Aorta (tissue), 5 donors: ENCODE measurements at regions not wholly inside any gene's neighbourhood (a gene's known extent, or its start where the extent isn't known, plus 50 kb on each side); places are given as distances from the start of the nearest gene placed in this dataset.
A peak's percentile ranks its signal among the peaks of the same experiment; 100 is the strongest.

ENCODE experiments used
- ATAC-seq: fragments of 200-7000 bp; cut with Tn5 transposase; one replicate; pipeline ENCODE4 v1.9.1; 2022; ENCODE audit warnings: moderate library complexity; ENCODE audit not compliant: low FRiP score
- DNase-seq, 2 donors: peaks; one replicate each; pipeline ENCODE4 v3.0.0-alpha.2; 2020
- H3K27ac ChIP-seq, 2 donors: one replicate each; pipeline ENCODE4 v1.5.1; 2013; ENCODE audit warnings: low read length in 2 of 2, mild to moderate bottlenecking in 2 of 2, moderate library complexity in 2 of 2, control low read depth in 1 of 2, inconsistent platforms in 1 of 2, low read depth in 1 of 2
- H3K27me3 ChIP-seq, 2 donors: one replicate each; pipeline ENCODE4 v1.6.1; 2013; ENCODE audit warnings: control low read depth in 1 of 2, low read length in 1 of 2, mild to moderate bottlenecking in 1 of 2, moderate library complexity in 1 of 2; ENCODE audit not compliant: insufficient read depth in 2 of 2, control insufficient read depth in 1 of 2
- H3K36me3 ChIP-seq, 2 donors: one replicate each; pipeline ENCODE4 v1.6.1; 2013; ENCODE audit warnings: control low read depth in 1 of 2, low read length in 1 of 2, mild to moderate bottlenecking in 1 of 2; ENCODE audit not compliant: insufficient read depth in 2 of 2, control insufficient read depth in 1 of 2
- H3K4me1 ChIP-seq, 2 donors: one replicate each; pipeline ENCODE4 v1.6.1; 2013; ENCODE audit warnings: low read length in 2 of 2, control low read depth in 1 of 2, mild to moderate bottlenecking in 1 of 2, moderate library complexity in 1 of 2; ENCODE audit not compliant: insufficient read depth in 2 of 2, control insufficient read depth in 1 of 2
- H3K4me3 ChIP-seq, 2 donors: one replicate each; pipeline ENCODE4 v1.5.1; 2013; ENCODE audit warnings: low read length in 2 of 2, control low read depth in 1 of 2, mild to moderate bottlenecking in 1 of 2
- H3K9me3 ChIP-seq: one replicate; pipeline ENCODE4 v1.6.1; 2013; ENCODE audit warnings: mild to moderate bottlenecking, low read length; ENCODE audit not compliant: control insufficient read depth
- WGBS, 2 donors: extraction: QIAGEN DNeasy Blood & Tissue Kit; methylation state at CpG; one replicate each; pipeline ENCODE4 v1.1.7; 2013; 5-methylcytosine and 5-hydroxymethylcytosine counted together
- intact Hi-C, 2 donors: fragments of 100-400 bp; cut with DNase I; formaldehyde crosslinking; loops; one replicate each; pipeline versions ENCODE4 v1.14.2 to v1.15.0; 2022
- donor health status: healthy with polysubstance abuse.
- donor health status: Bipolar disorder and iron deficiency.
- donor health status: DM: no; HTN: no; CAD: no.
- donor health status: DM: no; HTN: no; CAD: no.
- donor health status: DM: yes; HTN: yes; CAD: no.

DNA sequence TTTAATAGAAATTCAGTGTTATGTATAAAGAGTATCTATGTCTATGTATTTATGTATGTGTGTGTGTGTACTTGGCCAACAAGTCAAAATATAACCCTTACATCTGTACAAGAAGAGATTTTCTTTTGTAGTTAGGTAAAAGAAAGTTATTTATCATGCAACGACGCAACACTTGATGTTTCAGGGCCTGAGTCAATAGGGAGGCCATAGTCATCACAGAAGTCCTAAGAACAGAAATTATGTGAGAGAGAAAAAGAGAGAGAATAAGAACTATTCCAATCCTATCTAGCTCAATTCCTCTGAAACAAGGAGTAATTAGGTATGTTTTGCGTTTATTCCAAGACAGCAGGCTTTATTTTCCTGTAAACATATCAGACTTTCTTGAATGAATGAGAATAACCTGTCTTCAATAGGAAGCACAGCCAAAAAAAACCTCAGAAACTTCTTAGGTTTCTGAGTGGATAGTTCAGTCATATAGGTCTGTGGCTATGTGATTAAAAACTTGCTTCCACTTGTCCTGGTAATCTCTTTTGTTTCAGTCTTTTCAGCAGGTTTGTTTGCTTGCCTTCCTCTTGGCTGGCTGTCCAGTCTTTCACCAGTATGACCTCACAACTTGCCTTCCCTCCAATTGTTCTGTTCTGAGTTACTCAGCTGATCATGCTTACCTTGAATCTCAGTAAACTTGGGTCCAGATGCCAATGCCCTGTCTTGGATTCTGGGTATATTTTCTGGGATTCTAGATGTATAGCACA, 382.4 kb upstream of the GBE1 start:
- no peak for ATAC-seq
- Histone ChIP-seq H3K36me3 (no peaks in the 10 kb centered on the region), H3K27me3 (no peaks in the 10 kb centered on the region), H3K4me3 (no peak overlapping the region), H3K9me3 (peaks cover 6% of the 10 kb centered on the region), H3K27ac (no peak overlapping the region), H3K4me1 (no peaks in the 10 kb centered on the region)
- intact Hi-C loops: no loop called here
- no peak for DNase-seq
- WGBS, 2 donors: 88 to 92% methylated on average over 3 of the region's 3 CpGs

DNA sequence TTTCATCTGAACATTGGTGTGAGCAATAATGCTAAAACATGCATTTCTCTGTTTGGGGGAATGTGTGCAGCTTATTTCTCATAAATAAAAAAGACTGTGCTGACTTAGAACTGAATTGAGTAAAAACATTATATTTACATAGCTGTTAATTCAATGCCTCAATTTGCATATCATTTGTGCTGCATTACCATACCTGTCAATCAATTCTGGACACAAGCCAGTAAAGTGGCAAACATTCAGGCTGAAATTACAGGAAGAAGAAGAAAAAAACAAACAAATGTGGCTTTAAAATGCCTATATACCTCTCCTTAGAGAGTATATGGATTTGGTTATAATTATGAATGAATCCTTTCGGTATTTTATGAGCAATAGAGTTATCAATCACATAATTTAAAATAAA, 380.1 kb upstream of the GBE1 start:
- WGBS, 2 donors: 89 to 91% methylated on average over 1 of the region's 1 CpG
- intact Hi-C loops: no loop called here
- no peak for DNase-seq
- Histone ChIP-seq H3K27me3 (no peaks in the 10 kb centered on the region), H3K4me1 (no peaks in the 10 kb centered on the region), H3K27ac (no peak overlapping the region), H3K4me3 (no peak overlapping the region), H3K9me3 (peaks cover 7% of the 10 kb centered on the region), H3K36me3 (no peaks in the 10 kb centered on the region)
- no peak for ATAC-seq

DNA sequence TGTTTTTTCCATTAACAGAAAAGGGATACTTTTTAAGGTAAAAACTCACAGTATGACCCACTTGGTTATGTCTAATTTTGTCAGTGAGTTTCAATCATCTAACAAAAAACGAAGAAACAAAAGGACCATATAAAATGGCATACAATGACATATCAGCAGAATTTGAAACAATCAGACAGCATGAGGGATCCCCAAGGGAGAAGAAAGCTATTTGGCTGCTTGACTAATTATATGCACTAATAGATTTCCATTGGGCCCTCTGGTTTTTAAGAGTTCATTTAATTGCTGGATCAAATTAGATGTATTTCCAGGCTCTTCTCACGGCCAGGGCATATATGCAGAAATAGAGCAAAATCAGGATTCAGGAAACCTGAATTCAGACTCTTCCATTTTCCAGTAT, 376.4 kb upstream of the GBE1 start:
- Histone ChIP-seq H3K27me3 (no peaks in the 10 kb centered on the region), H3K36me3 (no peaks in the 10 kb centered on the region), H3K9me3 (peaks cover 7% of the 10 kb centered on the region), H3K4me1 (no peaks in the 10 kb centered on the region), H3K27ac (no peak overlapping the region), H3K4me3 (no peak overlapping the region)
- WGBS, 2 donors: 74 to 80% methylated on average over 2 of the region's 2 CpGs
- DNase-seq (no peak), ATAC-seq (no peak)
- intact Hi-C loops: loop anchor here in 1 of 2 donors (10.0 kb wide), 3 partner anchors 473 to 833 kb away; no protein-coding TSS in a partner anchor

DNA sequence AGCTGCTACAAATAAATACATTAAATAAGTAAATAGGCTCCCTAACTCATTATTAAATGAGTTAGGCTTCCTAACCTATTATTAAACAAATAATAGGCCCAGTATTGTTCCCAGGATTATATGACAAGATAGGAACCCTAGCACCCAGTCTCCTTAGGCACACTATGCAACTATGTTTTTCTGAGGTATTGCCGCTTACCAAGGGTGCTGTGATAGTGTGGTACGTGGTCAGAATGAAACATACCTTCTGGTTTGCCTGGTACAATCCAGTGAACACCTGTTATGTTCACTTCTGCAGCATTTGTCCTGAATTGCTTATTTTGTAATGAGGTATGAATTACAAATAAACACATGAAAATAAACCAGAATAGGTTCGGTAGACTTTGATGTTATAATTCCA, 375.6 kb upstream of the GBE1 start:
- Histone ChIP-seq H3K27ac (no peak overlapping the region), H3K9me3 (peaks cover 7% of the 10 kb centered on the region), H3K27me3 (no peaks in the 10 kb centered on the region), H3K4me1 (no peaks in the 10 kb centered on the region), H3K36me3 (no peaks in the 10 kb centered on the region), H3K4me3 (no peak overlapping the region)
- DNase-seq (no peak), ATAC-seq (no peak)
- intact Hi-C loops: loop anchor here in 1 of 2 donors (10.0 kb wide), 3 partner anchors 472 to 832 kb away; no protein-coding TSS in a partner anchor
- 83 to 88% methylated on average over 3 of the region's 3 CpGs for WGBS, 2 donors

DNA sequence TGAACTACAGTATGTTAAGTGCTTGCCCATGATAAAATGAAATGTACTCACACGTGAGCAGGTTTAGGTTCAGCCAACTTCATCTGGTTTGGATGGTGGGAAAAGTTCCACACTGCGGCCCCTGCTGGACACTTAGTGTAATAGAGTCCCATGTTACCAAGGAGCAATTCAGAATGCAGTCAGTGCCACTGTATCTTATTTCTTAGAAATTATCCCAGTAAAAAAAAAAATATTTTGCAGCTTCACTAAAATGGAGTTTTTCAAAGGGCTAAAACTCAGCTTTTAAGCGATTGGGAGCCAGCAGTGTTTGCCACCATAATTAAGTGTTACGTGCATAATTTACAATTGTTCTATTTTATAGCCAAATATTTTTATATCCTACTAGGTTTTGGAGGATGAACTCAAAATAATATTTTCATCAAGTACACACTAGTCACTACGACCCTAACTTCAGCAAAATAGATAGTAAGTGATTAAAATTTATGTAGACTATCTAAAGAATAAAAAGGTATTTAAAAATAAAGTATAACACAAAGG, 371.7 kb upstream of the GBE1 start:
- no peak overlapping the region for H3K27ac ChIP-seq
- 21 to 26% methylated on average over 5 of the region's 5 CpGs for WGBS, 2 donors
- no peak overlapping the region for H3K4me3 ChIP-seq
- DNase-seq: peak; percentile 58 to 83
- no peaks in the 10 kb centered on the region for H3K9me3 ChIP-seq
- H3K36me3 ChIP-seq: no peaks in the 10 kb centered on the region
- H3K4me1 ChIP-seq: no peaks in the 10 kb centered on the region
- intact Hi-C loops: loop anchor here (5.0 to 10.0 kb wide), 5 partner anchors 466 to 831 kb away; no protein-coding TSS in a partner anchor
- no peaks in the 10 kb centered on the region for H3K27me3 ChIP-seq
- peak; percentile 86 for ATAC-seq

DNA sequence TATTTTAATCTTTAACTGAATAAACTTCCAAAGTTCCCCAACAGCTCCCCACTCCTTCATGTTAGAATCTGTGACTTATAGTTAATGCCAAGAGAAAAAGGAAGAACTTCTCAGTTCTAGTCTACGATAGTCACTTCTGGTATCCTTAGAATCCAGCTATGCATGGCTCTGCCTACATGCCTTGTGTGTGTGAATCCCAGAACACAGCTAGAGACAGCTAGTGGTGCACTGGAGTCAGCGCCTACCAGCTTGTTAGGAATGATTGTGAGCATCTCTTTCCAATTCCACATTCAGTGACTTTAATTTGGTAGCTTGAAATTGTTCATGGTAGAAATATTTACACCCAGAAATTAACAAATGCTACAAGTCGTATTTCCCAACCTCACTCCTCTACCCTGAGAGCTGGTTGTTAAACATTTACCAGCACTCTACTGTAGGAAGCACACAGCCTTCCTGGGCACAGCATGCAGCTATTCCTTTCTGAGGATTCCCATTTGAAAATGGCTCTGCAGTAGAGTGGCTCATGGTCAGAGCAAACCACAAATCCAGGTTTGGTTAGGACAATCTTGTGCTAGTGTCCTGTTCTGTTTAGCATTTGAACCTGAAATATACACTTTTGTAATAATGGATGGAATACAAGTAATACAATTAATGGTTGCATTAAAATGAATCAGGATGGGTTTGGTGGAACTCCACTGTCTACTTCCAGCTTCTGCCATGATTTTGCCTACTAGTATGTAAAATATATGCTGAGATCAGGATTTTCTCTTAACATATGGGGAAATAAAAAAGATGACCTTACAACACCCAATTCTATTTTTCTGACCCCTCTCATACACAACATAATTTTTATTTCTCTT, 371.0 kb upstream of the GBE1 start:
- H3K27me3 ChIP-seq: no peaks in the 10 kb centered on the region
- intact Hi-C loops: loop anchor here (5.0 to 10.0 kb wide), 5 partner anchors 465 to 830 kb away; no protein-coding TSS in a partner anchor
- ATAC-seq (no peak), DNase-seq (no peak)
- no peaks in the 10 kb centered on the region for H3K4me1 ChIP-seq
- no peaks in the 10 kb centered on the region for H3K36me3 ChIP-seq
- H3K9me3 ChIP-seq: no peaks in the 10 kb centered on the region
- H3K4me3 ChIP-seq: no peak overlapping the region
- H3K27ac ChIP-seq: no peak overlapping the region
- WGBS, 2 donors: 87 to 89% methylated on average over 3 of the region's 3 CpGs

DNA sequence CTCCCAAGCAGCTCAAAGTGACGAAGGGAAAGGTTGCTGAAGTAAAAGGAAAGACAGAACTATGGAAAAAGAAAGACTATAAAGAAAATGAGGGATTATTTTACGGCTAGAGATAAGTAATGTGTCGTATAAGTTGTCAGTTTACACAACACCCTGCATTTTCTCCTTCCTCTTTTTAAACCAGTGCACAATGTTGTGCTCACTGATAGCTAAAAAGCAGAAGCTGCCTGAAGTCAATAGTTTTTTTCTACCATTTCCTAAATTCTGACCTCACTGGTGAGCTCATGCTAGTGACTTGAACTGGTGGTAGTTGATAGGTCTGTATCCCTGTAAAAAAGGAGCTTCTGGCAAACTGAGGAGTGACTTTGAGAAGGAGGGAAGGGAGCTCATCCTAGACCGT, 368.6 kb upstream of the GBE1 start:
- Histone ChIP-seq H3K4me1 (no peaks in the 10 kb centered on the region), H3K9me3 (no peaks in the 10 kb centered on the region), H3K36me3 (no peaks in the 10 kb centered on the region), H3K4me3 (no peak overlapping the region), H3K27ac (no peak overlapping the region), H3K27me3 (no peaks in the 10 kb centered on the region)
- WGBS, 2 donors: 76 to 78% methylated on average over 4 of the region's 4 CpGs
- no peak for ATAC-seq
- intact Hi-C loops: loop anchor here (5.0 to 10.0 kb wide), 5 partner anchors 463 to 828 kb away; no protein-coding TSS in a partner anchor
- no peak for DNase-seq

DNA sequence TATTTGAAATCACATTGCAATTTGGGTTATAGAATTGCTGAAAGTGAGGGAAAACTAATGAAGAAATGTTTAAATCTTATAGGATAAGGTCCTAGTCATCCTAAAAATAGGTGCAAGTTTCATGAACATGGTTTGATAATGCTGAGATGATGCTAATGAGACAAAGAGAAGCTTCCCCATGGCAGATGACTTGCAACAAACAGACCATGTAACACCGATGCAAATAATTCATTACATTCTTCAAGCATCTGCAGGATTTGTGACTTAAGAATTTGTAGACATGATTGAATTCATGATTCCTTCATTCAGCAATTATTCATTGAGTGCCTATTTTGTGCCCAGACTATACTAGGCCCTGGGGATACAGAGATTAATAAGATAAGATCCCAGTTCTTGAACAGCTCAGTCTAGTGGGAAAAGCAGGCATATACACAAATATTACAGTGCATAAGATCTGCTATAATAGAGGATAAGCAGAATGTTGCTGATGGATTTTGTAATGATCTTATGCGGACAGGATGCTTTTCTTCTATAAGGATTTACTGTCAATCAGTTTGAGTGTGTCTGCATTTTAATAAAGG, 367.9 kb upstream of the GBE1 start:
- intact Hi-C loops: no loop called here

More for the DNA sequence above, 367.9 kb upstream of the GBE1 start:
- WGBS, 2 donors: 77 to 83% methylated on average over 2 of the region's 2 CpGs
- H3K4me3 ChIP-seq: no peak overlapping the region
- H3K4me1 ChIP-seq: no peaks in the 10 kb centered on the region
- no peaks in the 10 kb centered on the region for H3K9me3 ChIP-seq
- no peaks in the 10 kb centered on the region for H3K27me3 ChIP-seq
- H3K27ac ChIP-seq: no peak overlapping the region
- H3K36me3 ChIP-seq: no peaks in the 10 kb centered on the region
- DNase-seq (no peak), ATAC-seq (no peak)
